ENCODE measurements at regions not wholly inside any gene's neighbourhood (a gene's known extent, or its start where the extent isn't known, plus 50 kb on each side); places are given as distances from the start of the nearest gene placed in this dataset.
"Not testable (repeated sequence)": the region's sequence is repeated elsewhere in the genome, so short reads cannot be mapped to it uniquely, and the experiment has no call there.

DNA sequence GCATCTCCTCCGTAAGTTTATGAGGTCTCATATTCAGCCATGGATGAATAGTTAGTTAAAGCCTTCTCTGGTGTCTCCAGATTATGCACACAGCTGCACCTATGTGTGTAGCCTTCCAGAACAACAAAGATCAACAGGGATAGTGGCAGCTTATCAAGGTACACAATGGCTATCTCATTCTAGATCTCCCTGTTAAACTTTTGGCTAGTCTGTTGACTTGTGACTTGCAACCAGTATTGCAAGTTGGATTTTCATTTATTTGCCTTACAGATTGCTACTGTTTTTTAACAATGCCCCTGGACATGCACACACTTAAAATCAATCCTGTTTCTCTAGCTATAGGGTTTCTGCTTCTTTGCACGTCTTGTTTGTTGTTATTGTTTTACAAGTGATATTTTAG is 363.2 kb downstream of the OMA1 start:
- TF ChIP-seq, protein P1, sequence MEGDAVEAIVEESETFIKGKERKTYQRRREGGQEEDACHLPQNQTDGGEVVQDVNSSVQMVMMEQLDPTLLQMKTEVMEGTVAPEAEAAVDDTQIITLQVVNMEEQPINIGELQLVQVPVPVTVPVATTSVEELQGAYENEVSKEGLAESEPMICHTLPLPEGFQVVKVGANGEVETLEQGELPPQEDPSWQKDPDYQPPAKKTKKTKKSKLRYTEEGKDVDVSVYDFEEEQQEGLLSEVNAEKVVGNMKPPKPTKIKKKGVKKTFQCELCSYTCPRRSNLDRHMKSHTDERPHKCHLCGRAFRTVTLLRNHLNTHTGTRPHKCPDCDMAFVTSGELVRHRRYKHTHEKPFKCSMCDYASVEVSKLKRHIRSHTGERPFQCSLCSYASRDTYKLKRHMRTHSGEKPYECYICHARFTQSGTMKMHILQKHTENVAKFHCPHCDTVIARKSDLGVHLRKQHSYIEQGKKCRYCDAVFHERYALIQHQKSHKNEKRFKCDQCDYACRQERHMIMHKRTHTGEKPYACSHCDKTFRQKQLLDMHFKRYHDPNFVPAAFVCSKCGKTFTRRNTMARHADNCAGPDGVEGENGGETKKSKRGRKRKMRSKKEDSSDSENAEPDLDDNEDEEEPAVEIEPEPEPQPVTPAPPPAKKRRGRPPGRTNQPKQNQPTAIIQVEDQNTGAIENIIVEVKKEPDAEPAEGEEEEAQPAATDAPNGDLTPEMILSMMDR (IDR thresholded peaks at IDR 0.05): no peak
- peaks cover 6% of the 10 kb centered on the region for H3K27me3 Mint-ChIP-seq
- intact Hi-C loops (cut with micrococcal nuclease): no loop called here
- CTCF ChIA-PET: no interaction called here
- no peak for ATAC-seq (ENCODE audit: low read depth)
- no peak overlapping the region for H3K4me3 Mint-ChIP-seq
- peaks cover 19% of the 10 kb centered on the region for H3K9me3 Mint-ChIP-seq
- H3K4me1 Mint-ChIP-seq: no peaks in the 10 kb centered on the region
- POLR2A ChIA-PET: no interaction called here
- no peak overlapping the region for H3K27ac Mint-ChIP-seq
- H3K36me3 Mint-ChIP-seq (ENCODE audit: low read depth): no peaks in the 10 kb centered on the region
- DNase-seq: no peak

DNA sequence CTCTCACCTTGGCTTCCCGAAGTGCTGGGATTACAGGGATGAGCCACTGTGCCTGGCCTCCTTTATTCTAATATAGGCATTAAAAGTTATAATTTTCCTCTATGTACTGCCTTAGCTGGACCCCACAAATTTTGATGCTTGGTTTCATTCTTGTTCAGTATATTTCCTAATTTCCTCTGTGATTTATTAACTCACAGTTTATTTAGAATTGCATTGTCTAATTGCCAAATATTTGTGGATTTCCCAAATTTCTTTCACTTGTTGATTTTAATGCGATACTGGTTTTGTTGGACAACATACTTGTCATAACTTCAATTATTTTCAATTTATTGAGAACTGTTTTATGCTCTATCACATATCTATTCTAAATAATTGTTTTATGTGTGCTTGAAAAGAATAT is 366.0 kb downstream of the OMA1 start:
- Mint-ChIP-seq H3K9me3 (peaks cover 19% of the 10 kb centered on the region), H3K27me3 (peaks cover 6% of the 10 kb centered on the region), H3K4me1 (no peaks in the 10 kb centered on the region), H3K4me3 (no peak overlapping the region), H3K27ac (no peak overlapping the region), H3K36me3 (ENCODE audit: low read depth) (no peaks in the 10 kb centered on the region)
- TF ChIP-seq, protein P1 (IDR thresholded peaks at IDR 0.05): no peak
- ATAC-seq (ENCODE audit: low read depth) (no peak), DNase-seq (no peak)
- CTCF ChIA-PET: no interaction called here
- intact Hi-C loops (cut with micrococcal nuclease): no loop called here
- POLR2A ChIA-PET: no interaction called here

DNA sequence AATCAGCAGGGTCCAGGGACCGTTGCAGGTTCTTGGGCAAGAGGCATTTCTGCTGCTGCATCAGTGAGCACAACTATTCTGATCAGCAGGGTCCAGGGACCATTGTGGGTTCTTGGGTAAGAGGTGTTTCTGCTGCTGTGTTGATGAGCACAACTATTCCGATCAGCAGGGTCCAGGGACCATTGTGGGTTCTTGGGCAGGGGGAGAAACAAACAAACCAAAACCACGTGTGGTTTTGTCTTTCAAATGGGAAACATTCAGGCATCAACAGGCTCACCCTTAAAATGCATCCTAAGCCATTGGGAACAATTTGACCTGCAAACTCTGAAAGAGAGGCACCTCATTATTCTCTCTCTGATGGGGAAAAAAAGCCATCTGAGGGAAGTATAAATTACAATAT is 377.4 kb downstream of the OMA1 start:
- H3K9me3 Mint-ChIP-seq; intact Hi-C loops (cut with micrococcal nuclease); H3K4me1 Mint-ChIP-seq; CTCF ChIA-PET; H3K27me3 Mint-ChIP-seq; H3K36me3 Mint-ChIP-seq (ENCODE audit: low read depth); DNase-seq; ATAC-seq (ENCODE audit: low read depth); H3K27ac Mint-ChIP-seq; H3K4me3 Mint-ChIP-seq; POLR2A ChIA-PET: not testable (repeated sequence)

DNA sequence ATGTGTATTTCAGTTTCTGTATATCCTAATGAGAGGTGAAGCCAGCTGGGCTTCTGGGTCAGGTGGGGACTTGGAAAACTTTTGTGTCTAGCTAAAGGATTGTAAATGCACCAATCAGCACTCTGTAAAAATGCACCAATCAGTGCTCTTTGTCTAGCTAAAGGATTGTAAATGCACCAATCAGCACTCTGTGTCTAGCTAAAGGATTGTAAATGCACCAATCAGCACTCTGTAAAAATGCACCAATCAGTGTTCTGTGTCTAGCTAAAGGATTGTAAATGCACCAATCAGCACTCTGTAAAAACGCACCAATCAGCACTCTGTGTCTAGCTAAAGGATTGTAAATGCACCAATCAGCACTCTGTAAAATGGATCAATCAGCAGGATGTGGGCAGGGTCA is 379.4 kb downstream of the OMA1 start:
- H3K4me3 Mint-ChIP-seq; H3K27me3 Mint-ChIP-seq; ATAC-seq (ENCODE audit: low read depth); CTCF ChIA-PET; intact Hi-C loops (cut with micrococcal nuclease); H3K9me3 Mint-ChIP-seq; H3K27ac Mint-ChIP-seq; H3K4me1 Mint-ChIP-seq; POLR2A ChIA-PET; H3K36me3 Mint-ChIP-seq (ENCODE audit: low read depth); DNase-seq: not testable (repeated sequence)

DNA sequence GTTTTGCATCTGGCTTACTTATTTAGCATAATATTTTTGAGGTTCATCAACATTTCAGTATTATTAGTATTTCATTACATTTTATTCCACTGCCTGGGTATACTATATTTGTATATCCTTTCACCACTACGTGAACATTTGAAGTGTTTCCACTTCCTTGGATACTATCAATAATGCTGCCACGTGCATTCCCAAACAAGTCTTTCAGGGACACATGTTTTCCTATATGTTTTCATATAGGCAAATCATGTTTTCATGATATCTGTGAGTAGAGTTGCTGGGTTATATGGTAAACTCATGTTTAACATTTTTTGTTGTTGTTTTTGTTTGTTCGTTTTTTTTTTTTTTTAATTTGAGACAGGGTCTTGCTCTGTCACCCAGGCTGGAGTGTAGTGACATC is 380.1 kb downstream of the OMA1 start:
- TF ChIP-seq, protein P1 (IDR thresholded peaks at IDR 0.05): no peak
- ChIA-PET CTCF (no interaction called here), POLR2A (no interaction called here)
- Mint-ChIP-seq H3K36me3 (ENCODE audit: low read depth) (no peaks in the 10 kb centered on the region), H3K9me3 (peaks cover 6% of the 10 kb centered on the region), H3K27ac (no peak overlapping the region), H3K4me3 (no peak overlapping the region), H3K27me3 (no peaks in the 10 kb centered on the region), H3K4me1 (no peaks in the 10 kb centered on the region)
- ATAC-seq (ENCODE audit: low read depth) (no peak), DNase-seq (no peak)
- intact Hi-C loops (cut with micrococcal nuclease): no loop called here

DNA sequence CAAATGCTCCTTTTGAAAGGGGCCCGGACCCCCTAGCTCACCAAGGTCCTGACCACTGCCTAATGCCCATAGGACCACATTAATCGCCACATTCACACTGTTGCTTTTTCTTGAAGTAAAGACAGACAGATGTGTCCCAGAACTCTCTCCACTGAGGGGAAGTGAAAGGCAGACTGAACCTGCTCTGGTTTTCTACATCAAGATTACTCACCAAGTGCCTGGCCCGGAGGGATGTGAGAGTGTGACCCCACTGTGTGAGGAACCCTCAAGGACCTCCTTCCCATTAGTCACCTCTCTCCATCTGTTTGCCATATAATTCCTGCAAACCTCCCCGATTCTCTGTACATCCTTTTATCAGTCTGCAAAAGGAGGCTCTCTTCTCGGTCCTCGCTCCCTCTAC is 381.5 kb downstream of the OMA1 start:
- ChIA-PET POLR2A (no interaction called here), CTCF (interaction anchor here (1.2 kb wide), 1 partner anchor 10 kb away, joined by 4 read pairs; no protein-coding TSS in a partner anchor)
- intact Hi-C loops (cut with micrococcal nuclease): no loop called here
- DNase-seq (no peak), ATAC-seq (ENCODE audit: low read depth) (no peak)
- TF ChIP-seq, protein P1 (IDR thresholded peaks at IDR 0.05): no peak
- H3K36me3 Mint-ChIP-seq (ENCODE audit: low read depth): no peaks in the 10 kb centered on the region
- H3K9me3 Mint-ChIP-seq: peaks cover 6% of the 10 kb centered on the region
- H3K27ac Mint-ChIP-seq: no peak overlapping the region
- H3K4me3 Mint-ChIP-seq: no peak overlapping the region
- H3K4me1 Mint-ChIP-seq: no peaks in the 10 kb centered on the region
- no peaks in the 10 kb centered on the region for H3K27me3 Mint-ChIP-seq
